CD4-positive, alpha-beta T cell (primary cell): ENCODE measurements at regions not wholly inside any gene's neighbourhood (a gene's known extent, or its start where the extent isn't known, plus 50 kb on each side); places are given as distances from the start of the nearest gene placed in this dataset.

Source experiments
- ATAC-seq: fragments of 200-7000 bp; cut with Tn5 transposase; one replicate; pipeline ENCODE4 v1.10.0; 2022; ENCODE audit warnings: mild to moderate bottlenecking; ENCODE audit not compliant: poor library complexity
- CTCF ChIA-PET: fragments of 350-600 bp; sonication (Branson Sonifier 250); formaldehyde crosslinking; loops from one replicate; lab custom pipeline; 2021; ENCODE audit warnings: antibody characterized with exemption, inconsistent platforms; lab: Charles Lee
- POLR2A ChIA-PET: fragments of 350-600 bp; sonication (Branson Sonifier 250); formaldehyde crosslinking; loops from one replicate; lab custom pipeline; 2021; ENCODE audit warnings: antibody characterized with exemption, inconsistent platforms; lab: Charles Lee
- DNase-seq, 14 experiments: peaks; one replicate each; pipeline ENCODE4 v3.0.0-alpha.2; 2013 to 2020; ENCODE audit warnings: mixed read lengths in 2 of 14
- H3K27ac ChIP-seq, 2 donors: one replicate each; pipeline versions ENCODE4 v1.5.1 to v1.7.0; 2013; ENCODE audit warnings: low read length in 2 of 2, low read depth in 1 of 2, mild to moderate bottlenecking in 1 of 2
- H3K27me3 ChIP-seq, 2 experiments: 1 replicate in 1 of 2; 2 replicates in 1 of 2; pipeline versions ENCODE4 v1.6.1 to v1.7.0; 2013; ENCODE audit warnings: low read length in 2 of 2, control low read depth in 1 of 2, mild to moderate bottlenecking in 1 of 2, moderate library complexity in 1 of 2; ENCODE audit not compliant: insufficient read depth in 2 of 2, control insufficient read depth in 1 of 2
- H3K36me3 ChIP-seq: one replicate; pipeline ENCODE4 v1.6.1; 2013; ENCODE audit warnings: low read length, control low read depth; ENCODE audit not compliant: insufficient read depth
- H3K4me1 ChIP-seq: one replicate; pipeline ENCODE4 v1.6.1; 2013; ENCODE audit warnings: low read length, control low read depth; ENCODE audit not compliant: insufficient read depth
- H3K4me3 ChIP-seq: one replicate; pipeline ENCODE4 v1.5.1; 2013; ENCODE audit warnings: mild to moderate bottlenecking, low read length, moderate library complexity
- H3K9me3 ChIP-seq, 2 experiments: 1 replicate in 1 of 2; 2 replicates in 1 of 2; pipeline versions ENCODE4 v1.6.1 to v1.7.0; 2013; ENCODE audit warnings: low read length in 2 of 2, mild to moderate bottlenecking in 2 of 2, control low read depth in 1 of 2, moderate library complexity in 1 of 2; ENCODE audit not compliant: control insufficient read depth in 1 of 2, insufficient read depth in 1 of 2
- H3K27ac Mint-ChIP-seq: one replicate; pipeline ENCODE4 v1.8.0; 2020; ENCODE audit warnings: mixed read lengths
- H3K27me3 Mint-ChIP-seq: one replicate; pipeline ENCODE4 v1.8.0; 2021; ENCODE audit warnings: mixed read lengths
- H3K36me3 Mint-ChIP-seq: one replicate; pipeline ENCODE4 v1.8.0; 2021; ENCODE audit warnings: low read depth, mixed read lengths
- H3K4me1 Mint-ChIP-seq: one replicate; pipeline ENCODE4 v1.8.0; 2021; ENCODE audit warnings: low read depth, mixed read lengths
- H3K4me3 Mint-ChIP-seq: one replicate; pipeline ENCODE4 v1.8.0; 2020; ENCODE audit warnings: mild to moderate bottlenecking, mixed read lengths
- H3K9me3 Mint-ChIP-seq: one replicate; pipeline ENCODE4 v1.8.0; 2020; ENCODE audit warnings: mixed read lengths
- intact Hi-C, 2 experiments: fragments of 100-400 bp; cut with DNase I in 1 of 2; cut with micrococcal nuclease in 1 of 2; formaldehyde crosslinking; loops; one replicate each; pipeline versions ENCODE4 v1.15.1 to v1.9.0; 2023 to 2025; cut with DNase I, micrococcal nuclease
- TF ChIP-seq, protein P1 (sequence below): fragments of 200-600 bp; IDR thresholded peaks from one replicate; pipeline ENCODE4 v1.8.0; 2022; ENCODE audit warnings: antibody characterized with exemption, mild to moderate bottlenecking

DNA sequence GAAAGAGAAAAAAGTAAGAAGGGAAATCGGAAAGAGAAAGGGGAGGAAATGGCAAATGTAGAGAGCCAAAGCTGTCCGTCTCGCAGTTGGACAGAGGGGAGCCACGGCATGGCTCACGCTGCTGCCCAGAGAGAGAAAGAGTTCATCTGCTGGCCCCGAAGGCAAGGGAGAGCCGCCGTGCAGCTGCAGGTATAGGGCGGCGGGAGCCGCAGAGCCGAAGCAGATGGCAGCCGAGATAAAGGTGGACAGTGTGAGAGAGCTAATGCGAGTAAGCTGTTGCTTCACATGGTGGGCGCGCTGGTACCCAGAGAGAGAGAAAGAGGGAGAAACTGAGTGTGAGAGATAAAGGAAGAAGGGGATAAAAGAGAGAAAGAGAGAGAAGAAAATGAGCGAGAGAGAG, 188.4 kb upstream of the PPP1R26 start:
- H3K4me3 ChIP-seq = no peak overlapping the region
- no peaks in the 10 kb centered on the region for H3K4me1 Mint-ChIP-seq
- H3K9me3 ChIP-seq = peaks cover 0 to 9% of the 10 kb centered on the region in 2 experiments
- peaks cover 4% of the 10 kb centered on the region for H3K27me3 Mint-ChIP-seq
- ChIA-PET CTCF (no interaction called here), POLR2A (no interaction called here)
- peaks cover 0 to 7% of the 10 kb centered on the region in 2 experiments for H3K27me3 ChIP-seq
- H3K4me1 ChIP-seq = no peaks in the 10 kb centered on the region
- no peaks in the 10 kb centered on the region for H3K9me3 Mint-ChIP-seq
- no peak overlapping the region for H3K4me3 Mint-ChIP-seq
- TF ChIP-seq, protein P1, sequence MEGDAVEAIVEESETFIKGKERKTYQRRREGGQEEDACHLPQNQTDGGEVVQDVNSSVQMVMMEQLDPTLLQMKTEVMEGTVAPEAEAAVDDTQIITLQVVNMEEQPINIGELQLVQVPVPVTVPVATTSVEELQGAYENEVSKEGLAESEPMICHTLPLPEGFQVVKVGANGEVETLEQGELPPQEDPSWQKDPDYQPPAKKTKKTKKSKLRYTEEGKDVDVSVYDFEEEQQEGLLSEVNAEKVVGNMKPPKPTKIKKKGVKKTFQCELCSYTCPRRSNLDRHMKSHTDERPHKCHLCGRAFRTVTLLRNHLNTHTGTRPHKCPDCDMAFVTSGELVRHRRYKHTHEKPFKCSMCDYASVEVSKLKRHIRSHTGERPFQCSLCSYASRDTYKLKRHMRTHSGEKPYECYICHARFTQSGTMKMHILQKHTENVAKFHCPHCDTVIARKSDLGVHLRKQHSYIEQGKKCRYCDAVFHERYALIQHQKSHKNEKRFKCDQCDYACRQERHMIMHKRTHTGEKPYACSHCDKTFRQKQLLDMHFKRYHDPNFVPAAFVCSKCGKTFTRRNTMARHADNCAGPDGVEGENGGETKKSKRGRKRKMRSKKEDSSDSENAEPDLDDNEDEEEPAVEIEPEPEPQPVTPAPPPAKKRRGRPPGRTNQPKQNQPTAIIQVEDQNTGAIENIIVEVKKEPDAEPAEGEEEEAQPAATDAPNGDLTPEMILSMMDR = no peak
- intact Hi-C loops = no loop called here
- no peak for DNase-seq
- no peak overlapping the region for H3K27ac ChIP-seq
- no peaks in the 10 kb centered on the region for H3K36me3 ChIP-seq
- no peaks in the 10 kb centered on the region for H3K36me3 Mint-ChIP-seq
- ATAC-seq = no peak
- H3K27ac Mint-ChIP-seq = no peak overlapping the region

DNA sequence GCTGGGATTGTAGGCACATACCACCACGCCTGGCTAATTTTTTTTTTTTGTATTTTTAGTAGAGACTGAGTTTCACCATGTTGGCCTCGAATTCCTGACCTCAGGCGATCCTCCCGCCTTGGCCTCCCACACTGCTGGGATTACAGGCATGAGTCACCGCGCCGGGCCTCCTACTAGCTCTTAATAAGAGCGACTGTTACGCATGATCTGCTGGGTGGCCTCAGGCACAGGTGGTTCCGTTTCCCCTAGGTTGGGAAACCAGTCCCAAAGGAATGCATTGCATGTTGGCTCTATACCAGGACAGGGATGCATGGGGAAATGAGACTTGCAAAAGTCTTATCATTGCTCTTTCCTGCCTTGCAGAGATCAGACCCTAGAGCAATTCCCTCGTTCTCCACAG, 184.7 kb upstream of the PPP1R26 start:
- CTCF ChIA-PET = no interaction called here
- Histone ChIP-seq H3K36me3 (no peaks in the 10 kb centered on the region), H3K4me3 (no peak overlapping the region), H3K4me1 (no peaks in the 10 kb centered on the region), H3K27me3 (peaks cover 0 to 7% of the 10 kb centered on the region in 2 experiments), H3K27ac (no peak overlapping the region), H3K9me3 (no peaks in the 10 kb centered on the region)
- H3K9me3 Mint-ChIP-seq = no peaks in the 10 kb centered on the region
- POLR2A ChIA-PET = no interaction called here
- no peak overlapping the region for H3K27ac Mint-ChIP-seq
- H3K4me3 Mint-ChIP-seq = no peak overlapping the region
- H3K36me3 Mint-ChIP-seq = no peaks in the 10 kb centered on the region
- ATAC-seq = no peak
- intact Hi-C loops = no loop called here
- peaks cover 9% of the 10 kb centered on the region for H3K27me3 Mint-ChIP-seq
- TF ChIP-seq, protein P1 = no peak
- no peak for DNase-seq
- H3K4me1 Mint-ChIP-seq = no peaks in the 10 kb centered on the region

GRCh38 chr9:135295551-135296300, 183.9 kb upstream of the PPP1R26 start:
- no peak overlapping the region for H3K4me3 Mint-ChIP-seq
- H3K27ac ChIP-seq = no peak overlapping the region
- intact Hi-C loops = no loop called here
- ChIA-PET POLR2A (no interaction called here), CTCF (no interaction called here)
- H3K27ac Mint-ChIP-seq = no peak overlapping the region
- TF ChIP-seq, protein P1 = no peak
- no peaks in the 10 kb centered on the region for H3K36me3 ChIP-seq
- no peaks in the 10 kb centered on the region for H3K36me3 Mint-ChIP-seq
- no peaks in the 10 kb centered on the region for H3K4me1 Mint-ChIP-seq
- ATAC-seq = no peak
- no peaks in the 10 kb centered on the region for H3K9me3 Mint-ChIP-seq
- peaks cover 0 to 3% of the 10 kb centered on the region in 2 experiments for H3K27me3 ChIP-seq
- peaks cover 5% of the 10 kb centered on the region for H3K27me3 Mint-ChIP-seq
- no peaks in the 10 kb centered on the region for H3K4me1 ChIP-seq
- no peaks in the 10 kb centered on the region for H3K9me3 ChIP-seq
- no peak for DNase-seq
- H3K4me3 ChIP-seq = no peak overlapping the region
